ENCODE measurements at regions not wholly inside any gene's neighbourhood (a gene's known extent, or its start where the extent isn't known, plus 50 kb on each side); places are given as distances from the start of the nearest gene placed in this dataset.

GRCh38 chr10:123509338-123509737 lies 156.8 kb upstream of the GPR26 start:
- H3K4me1 ChIP-seq: no peaks in the 10 kb centered on the region
- POLR2A ChIA-PET: no interaction called here
- H3K4me2 ChIP-seq: no peak overlapping the region
- H3K27ac ChIP-seq: no peak overlapping the region
- H3K4me3 ChIP-seq: no peak overlapping the region
- no peak for FAIRE-seq
- CTCF ChIA-PET: no interaction called here
- H3K9me3 ChIP-seq: no peaks in the 10 kb centered on the region
- TF ChIP-seq TP53 (CRISPR knock-in tag; IDR thresholded peaks at IDR 0.05) (no peak), RAD21 (conservative IDR thresholded peaks at IDR 0.05 in 1 of 2, IDR thresholded peaks at IDR 0.05 in 1 of 2) (no peak), FOXS1 (CRISPR knock-in tag; IDR thresholded peaks at IDR 0.05) (no peak), FOSL2 (IDR thresholded peaks at IDR 0.05) (no peak), FOSL2 (CRISPR knock-in tag; IDR thresholded peaks at IDR 0.05) (no peak)
- TF ChIP-seq, protein P1, sequence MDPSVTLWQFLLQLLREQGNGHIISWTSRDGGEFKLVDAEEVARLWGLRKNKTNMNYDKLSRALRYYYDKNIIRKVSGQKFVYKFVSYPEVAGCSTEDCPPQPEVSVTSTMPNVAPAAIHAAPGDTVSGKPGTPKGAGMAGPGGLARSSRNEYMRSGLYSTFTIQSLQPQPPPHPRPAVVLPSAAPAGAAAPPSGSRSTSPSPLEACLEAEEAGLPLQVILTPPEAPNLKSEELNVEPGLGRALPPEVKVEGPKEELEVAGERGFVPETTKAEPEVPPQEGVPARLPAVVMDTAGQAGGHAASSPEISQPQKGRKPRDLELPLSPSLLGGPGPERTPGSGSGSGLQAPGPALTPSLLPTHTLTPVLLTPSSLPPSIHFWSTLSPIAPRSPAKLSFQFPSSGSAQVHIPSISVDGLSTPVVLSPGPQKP (IDR thresholded peaks at IDR 0.05; ENCODE audit: low read depth, low read length): no peak
- DNase-seq (ENCODE audit: low read depth in 1 of 2, low spot score in 1 of 2): no peak
- no CpG with 5 or more reads among the region's 2 CpGs for WGBS (ENCODE audit: missing lambda C conversion rate)
- no peak for ATAC-seq

- Histone ChIP-seq H3K4me2 (no peak overlapping the region), H3K4me3 (no peak overlapping the region), H3K27ac (no peak overlapping the region), H3K9me3 (no peaks in the 10 kb centered on the region), H3K4me1 (no peaks in the 10 kb centered on the region)
- CTCF ChIA-PET: interaction anchor here (0.8 to 1.1 kb wide), 3 partner anchors 20 to 674 kb away, joined by 3 to 4 read pairs (median 4); no protein-coding TSS in a partner anchor
- WGBS (ENCODE audit: missing lambda C conversion rate): 57% methylated on average over 16 of the region's 16 CpGs
- FAIRE-seq (no peak), DNase-seq (ENCODE audit: low read depth in 1 of 2, low spot score in 1 of 2) (no peak), ATAC-seq (no peak)
- POLR2A ChIA-PET: no interaction called here
- TF ChIP-seq RNF2 (IDR thresholded peaks at IDR 0.05; ENCODE audit: borderline replicate concordance, low read depth): no peak
- TF ChIP-seq NFE2L2 (conservative IDR thresholded peaks at IDR 0.05; ENCODE audit: low read length): no peak
- no peak for TF ChIP-seq BHLHE40 (IDR thresholded peaks at IDR 0.05; ENCODE audit: low read depth, low read length)
- no peak for TF ChIP-seq MYC (IDR thresholded peaks at IDR 0.05; ENCODE audit: borderline replicate concordance, low read length)
Observed at GRCh38 chr10:123512901-123513775, 153.0 kb upstream of the GPR26 start.

DNA sequence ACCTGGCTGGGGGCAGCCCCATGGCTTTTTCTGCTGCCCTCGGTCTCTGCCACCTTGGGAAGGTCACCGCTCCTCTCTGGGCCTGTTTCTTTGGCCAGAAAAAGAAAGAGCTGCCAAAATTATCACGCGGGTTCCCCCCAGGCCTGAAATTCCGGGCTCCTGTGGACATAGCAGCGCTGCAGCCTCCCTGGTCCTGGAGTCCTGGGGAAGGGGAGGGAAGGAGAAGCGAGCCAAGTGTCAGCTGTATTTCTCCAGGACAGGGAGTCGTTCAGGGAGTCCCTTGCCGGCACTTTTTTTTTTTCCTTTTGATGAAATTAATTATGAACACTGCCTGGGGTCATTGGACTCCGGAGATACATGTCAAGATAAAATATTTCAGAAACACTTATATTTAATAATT lies 152.3 kb upstream of the GPR26 start:
- POLR2A ChIA-PET: no interaction called here
- H3K4me1 ChIP-seq: no peaks in the 10 kb centered on the region
- no peak overlapping the region for H3K4me3 ChIP-seq
- CTCF ChIA-PET: interaction anchor here (0.8 to 1.1 kb wide), 3 partner anchors 21 to 675 kb away, joined by 3 to 4 read pairs (median 4); no protein-coding TSS in a partner anchor
- H3K4me2 ChIP-seq: no peak overlapping the region
- H3K9me3 ChIP-seq: no peaks in the 10 kb centered on the region
- 37% methylated on average over 10 of the region's 10 CpGs for WGBS (ENCODE audit: missing lambda C conversion rate)
- TF ChIP-seq, protein P2, sequence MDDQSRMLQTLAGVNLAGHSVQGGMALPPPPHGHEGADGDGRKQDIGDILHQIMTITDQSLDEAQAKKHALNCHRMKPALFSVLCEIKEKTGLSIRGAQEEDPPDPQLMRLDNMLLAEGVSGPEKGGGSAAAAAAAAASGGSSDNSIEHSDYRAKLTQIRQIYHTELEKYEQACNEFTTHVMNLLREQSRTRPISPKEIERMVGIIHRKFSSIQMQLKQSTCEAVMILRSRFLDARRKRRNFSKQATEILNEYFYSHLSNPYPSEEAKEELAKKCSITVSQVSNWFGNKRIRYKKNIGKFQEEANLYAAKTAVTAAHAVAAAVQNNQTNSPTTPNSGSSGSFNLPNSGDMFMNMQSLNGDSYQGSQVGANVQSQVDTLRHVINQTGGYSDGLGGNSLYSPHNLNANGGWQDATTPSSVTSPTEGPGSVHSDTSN (IDR thresholded peaks at IDR 0.05): no peak
- TF ChIP-seq MYC (IDR thresholded peaks at IDR 0.05; ENCODE audit: borderline replicate concordance, low read length) (no peak), FOSL2 (IDR thresholded peaks at IDR 0.05) (no peak), FOSL2 (CRISPR knock-in tag; IDR thresholded peaks at IDR 0.05) (no peak), CBX8 (IDR thresholded peaks at IDR 0.05) (no peak)
- H3K27ac ChIP-seq: no peak overlapping the region
- ATAC-seq: no peak
- FAIRE-seq: no peak
- DNase-seq (ENCODE audit: low read depth in 1 of 2, low spot score in 1 of 2): no peak

GRCh38 chr10:123514996-123515395 lies 151.2 kb upstream of the GPR26 start:
- no peak for TF ChIP-seq POLR2AphosphoS2 (conservative IDR thresholded peaks at IDR 0.05; ENCODE audit: low read length)
- no peak for TF ChIP-seq ZFP36 (IDR thresholded peaks at IDR 0.05; ENCODE audit: borderline replicate concordance, partially characterized antibody)
- no peak for TF ChIP-seq ZSCAN20 (CRISPR knock-in tag; IDR thresholded peaks at IDR 0.05)
- TF ChIP-seq CBX8 (IDR thresholded peaks at IDR 0.05): no peak
- no peak for TF ChIP-seq HOXB5 (CRISPR knock-in tag; IDR thresholded peaks at IDR 0.05)
- TF ChIP-seq SMC3 (IDR thresholded peaks at IDR 0.05): no peak
- no peak for TF ChIP-seq FOSB (CRISPR knock-in tag; IDR thresholded peaks at IDR 0.05)
- TF ChIP-seq RAD21 (conservative IDR thresholded peaks at IDR 0.05 in 1 of 2, IDR thresholded peaks at IDR 0.05 in 1 of 2): no peak
- no peak for TF ChIP-seq HEYL (CRISPR knock-in tag; IDR thresholded peaks at IDR 0.05)
- no peak for TF ChIP-seq NFE2L2 (conservative IDR thresholded peaks at IDR 0.05; ENCODE audit: low read length)
- TF ChIP-seq ATOH8 (CRISPR knock-in tag; IDR thresholded peaks at IDR 0.05; ENCODE audit: low read depth): no peak
- Histone ChIP-seq H3K9me3 (no peaks in the 10 kb centered on the region), H3K4me2 (no peak overlapping the region), H3K4me3 (no peak overlapping the region), H3K27ac (no peak overlapping the region), H3K4me1 (no peaks in the 10 kb centered on the region)
- DNase-seq (ENCODE audit: low read depth in 1 of 2, low spot score in 1 of 2) (no peak), FAIRE-seq (no peak), ATAC-seq (no peak)
- ChIA-PET CTCF (interaction anchor here (1.4 to 1.6 kb wide), 2 partner anchors 11 to 472 kb away, joined by 3 to 4 read pairs; no protein-coding TSS in a partner anchor), POLR2A (no interaction called here)
- WGBS (ENCODE audit: missing lambda C conversion rate): 47% methylated on average over 8 of the region's 8 CpGs
